Ascending aorta (tissue), 2 donors: ENCODE measurements at regions not wholly inside any gene's neighbourhood (a gene's known extent, or its start where the extent isn't known, plus 50 kb on each side); places are given as distances from the start of the nearest gene placed in this dataset.

ENCODE experiments used
- DNase-seq, 2 donors: peaks; one replicate each; pipeline ENCODE4 v3.0.0-alpha.2; 2019; ENCODE audit warnings: low spot score in 2 of 2
- H3K27ac ChIP-seq, 2 donors: fragments of 200-600 bp; sonication (generic); one replicate each; pipeline ENCODE4 v1.5.1; 2016 to 2017; ENCODE audit warnings: mild to moderate bottlenecking in 1 of 2
- H3K27me3 ChIP-seq: fragments of 200-600 bp; sonication (generic); one replicate; pipeline ENCODE4 v1.5.1; 2017
- H3K36me3 ChIP-seq, 2 donors: fragments of 200-600 bp; sonication (generic); one replicate each; pipeline ENCODE4 v1.5.1; 2016
- H3K4me1 ChIP-seq, 2 donors: fragments of 200-600 bp; sonication (generic); one replicate each; pipeline ENCODE4 v1.5.1; 2016 to 2017; ENCODE audit warnings: mild to moderate bottlenecking in 1 of 2
- H3K4me3 ChIP-seq, 2 donors: fragments of 200-600 bp; sonication (generic); one replicate each; pipeline ENCODE4 v1.5.1; 2016 to 2017; ENCODE audit warnings: mild to moderate bottlenecking in 1 of 2
- H3K9me3 ChIP-seq, 2 donors: fragments of 200-600 bp; sonication (generic); one replicate each; pipeline ENCODE4 v1.5.1; 2016
- intact Hi-C: fragments of 100-400 bp; cut with DNase I; formaldehyde crosslinking; loops from one replicate; pipeline ENCODE4 v1.15.1; 2023
- TF ChIP-seq, protein P1 (sequence below), 3 experiments: fragments of 200-600 bp in 2 of 3; fragments of 450-650 bp in 1 of 3; sonication (generic) in 2 of 3; IDR thresholded peaks; one replicate each; pipeline ENCODE4 v1.5.1; 2016 to 2019; ENCODE audit warnings: antibody characterized with exemption in 3 of 3, mild to moderate bottlenecking in 1 of 3, moderate library complexity in 1 of 3

DNA sequence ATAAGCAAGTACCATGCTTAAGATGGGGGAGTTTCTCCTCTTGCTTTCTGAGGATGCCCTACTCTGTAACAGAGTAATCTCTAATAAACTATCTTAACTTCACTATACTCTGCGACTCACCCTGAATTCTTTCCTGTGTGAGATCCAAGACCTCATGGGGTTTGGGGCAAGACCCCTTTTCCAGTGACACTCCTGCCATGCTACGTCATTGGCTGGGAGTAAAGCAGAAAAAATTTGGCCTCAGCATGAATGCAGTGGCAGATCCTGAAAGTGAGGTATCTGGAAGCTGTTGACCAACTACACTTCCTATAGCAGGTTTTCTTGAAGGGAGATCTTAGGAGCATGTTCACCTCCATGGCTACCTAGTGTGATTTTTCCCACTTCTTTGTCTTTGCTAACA lies 109.1 kb upstream of the MED14 start:
- intact Hi-C loops = no loop called here
- TF ChIP-seq, protein P1, sequence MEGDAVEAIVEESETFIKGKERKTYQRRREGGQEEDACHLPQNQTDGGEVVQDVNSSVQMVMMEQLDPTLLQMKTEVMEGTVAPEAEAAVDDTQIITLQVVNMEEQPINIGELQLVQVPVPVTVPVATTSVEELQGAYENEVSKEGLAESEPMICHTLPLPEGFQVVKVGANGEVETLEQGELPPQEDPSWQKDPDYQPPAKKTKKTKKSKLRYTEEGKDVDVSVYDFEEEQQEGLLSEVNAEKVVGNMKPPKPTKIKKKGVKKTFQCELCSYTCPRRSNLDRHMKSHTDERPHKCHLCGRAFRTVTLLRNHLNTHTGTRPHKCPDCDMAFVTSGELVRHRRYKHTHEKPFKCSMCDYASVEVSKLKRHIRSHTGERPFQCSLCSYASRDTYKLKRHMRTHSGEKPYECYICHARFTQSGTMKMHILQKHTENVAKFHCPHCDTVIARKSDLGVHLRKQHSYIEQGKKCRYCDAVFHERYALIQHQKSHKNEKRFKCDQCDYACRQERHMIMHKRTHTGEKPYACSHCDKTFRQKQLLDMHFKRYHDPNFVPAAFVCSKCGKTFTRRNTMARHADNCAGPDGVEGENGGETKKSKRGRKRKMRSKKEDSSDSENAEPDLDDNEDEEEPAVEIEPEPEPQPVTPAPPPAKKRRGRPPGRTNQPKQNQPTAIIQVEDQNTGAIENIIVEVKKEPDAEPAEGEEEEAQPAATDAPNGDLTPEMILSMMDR (IDR thresholded peaks at IDR 0.05) = no peak
- no peak overlapping the region for H3K27ac ChIP-seq
- H3K4me3 ChIP-seq = no peak overlapping the region
- no peaks in the 10 kb centered on the region for H3K36me3 ChIP-seq
- no peaks in the 10 kb centered on the region for H3K4me1 ChIP-seq
- DNase-seq = no peak
- peaks cover 17 to 32% of the 10 kb centered on the region in 2 donors for H3K9me3 ChIP-seq
- no peaks in the 10 kb centered on the region for H3K27me3 ChIP-seq

GRCh38 chrX:40845331-40845911 lies 110.1 kb upstream of the MED14 start:
- H3K9me3 ChIP-seq = peaks cover 13 to 24% of the 10 kb centered on the region in 2 donors
- H3K27ac ChIP-seq = no peak overlapping the region
- intact Hi-C loops = no loop called here
- H3K27me3 ChIP-seq = no peaks in the 10 kb centered on the region
- H3K4me3 ChIP-seq = no peak overlapping the region
- no peaks in the 10 kb centered on the region for H3K36me3 ChIP-seq
- TF ChIP-seq, protein P1 (IDR thresholded peaks at IDR 0.05) = no peak
- DNase-seq = no peak
- no peaks in the 10 kb centered on the region for H3K4me1 ChIP-seq

DNA sequence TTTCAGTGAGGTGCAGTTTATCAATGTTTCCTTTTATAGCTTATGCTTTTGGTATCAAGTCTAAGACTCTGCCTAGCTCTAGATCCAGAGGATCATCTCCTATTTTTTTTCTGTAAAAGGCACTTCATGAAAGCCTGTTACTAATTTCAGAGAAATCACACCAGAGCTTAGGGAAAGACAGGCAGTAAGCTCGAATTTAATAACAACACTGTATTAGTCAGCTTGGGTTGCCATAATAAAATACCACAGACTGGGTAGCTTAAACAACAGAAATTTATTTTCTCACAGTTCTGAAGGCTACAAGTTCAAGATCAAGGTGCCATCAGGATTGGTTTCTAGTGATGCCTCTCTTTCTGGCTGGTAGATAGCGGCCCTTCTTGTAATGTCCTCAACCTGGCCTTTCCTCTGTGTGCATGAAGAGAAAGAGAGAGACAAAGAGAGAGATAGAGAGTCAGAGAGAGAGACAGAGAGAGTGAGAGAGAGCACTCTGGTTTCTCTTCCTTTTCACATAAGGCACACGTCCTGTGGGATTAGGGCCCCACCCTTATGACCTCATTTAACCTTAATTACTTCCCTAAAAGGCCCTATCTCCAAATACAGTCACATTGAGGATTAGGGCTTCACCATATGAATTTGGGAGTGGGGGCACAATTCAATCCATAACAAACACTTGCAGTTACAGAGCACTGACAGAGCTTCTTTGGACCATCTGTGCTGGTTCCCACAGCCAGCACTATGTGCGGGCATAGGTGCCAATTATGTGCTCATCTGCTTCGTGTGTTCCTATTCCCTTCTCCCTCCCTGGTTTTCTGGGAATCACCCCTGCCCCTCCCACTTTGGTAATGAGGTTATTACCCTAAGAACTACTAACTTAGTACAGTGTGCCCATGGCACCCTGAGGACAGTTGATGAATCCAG lies 114.8 kb upstream of the MED14 start:
- H3K9me3 ChIP-seq = no peaks in the 10 kb centered on the region
- no peaks in the 10 kb centered on the region for H3K27me3 ChIP-seq
- DNase-seq = no peak
- no peaks in the 10 kb centered on the region for H3K36me3 ChIP-seq
- TF ChIP-seq, protein P1 (IDR thresholded peaks at IDR 0.05) = no peak
- intact Hi-C loops = no loop called here
- no peak overlapping the region for H3K4me3 ChIP-seq
- no peak overlapping the region for H3K27ac ChIP-seq
- H3K4me1 ChIP-seq = no peaks in the 10 kb centered on the region

DNA sequence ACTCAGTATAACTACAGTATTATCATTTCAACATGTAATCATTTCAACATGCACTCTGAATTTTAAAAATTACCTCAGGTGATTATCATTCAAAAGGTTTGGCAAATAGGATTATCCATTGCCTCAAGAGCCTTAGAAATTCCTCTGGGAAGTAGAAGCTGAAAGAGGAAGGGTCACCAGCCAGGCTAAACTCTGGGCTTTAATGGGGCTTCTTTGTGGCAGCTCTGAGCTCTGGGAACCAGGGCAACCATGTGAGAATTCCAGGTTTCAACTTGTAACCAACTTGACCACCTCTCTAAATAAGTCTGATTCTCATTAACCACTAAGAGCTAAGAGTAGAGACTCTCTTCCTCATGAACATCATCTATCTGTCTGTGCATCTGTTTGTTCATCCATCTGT lies 117.2 kb upstream of the MED14 start:
- Histone ChIP-seq H3K27me3 (no peaks in the 10 kb centered on the region), H3K36me3 (no peaks in the 10 kb centered on the region), H3K4me1 (no peaks in the 10 kb centered on the region), H3K9me3 (no peaks in the 10 kb centered on the region), H3K27ac (no peak overlapping the region), H3K4me3 (no peak overlapping the region)
- DNase-seq = no peak
- TF ChIP-seq, protein P1 (IDR thresholded peaks at IDR 0.05) = no peak
- intact Hi-C loops = no loop called here

DNA sequence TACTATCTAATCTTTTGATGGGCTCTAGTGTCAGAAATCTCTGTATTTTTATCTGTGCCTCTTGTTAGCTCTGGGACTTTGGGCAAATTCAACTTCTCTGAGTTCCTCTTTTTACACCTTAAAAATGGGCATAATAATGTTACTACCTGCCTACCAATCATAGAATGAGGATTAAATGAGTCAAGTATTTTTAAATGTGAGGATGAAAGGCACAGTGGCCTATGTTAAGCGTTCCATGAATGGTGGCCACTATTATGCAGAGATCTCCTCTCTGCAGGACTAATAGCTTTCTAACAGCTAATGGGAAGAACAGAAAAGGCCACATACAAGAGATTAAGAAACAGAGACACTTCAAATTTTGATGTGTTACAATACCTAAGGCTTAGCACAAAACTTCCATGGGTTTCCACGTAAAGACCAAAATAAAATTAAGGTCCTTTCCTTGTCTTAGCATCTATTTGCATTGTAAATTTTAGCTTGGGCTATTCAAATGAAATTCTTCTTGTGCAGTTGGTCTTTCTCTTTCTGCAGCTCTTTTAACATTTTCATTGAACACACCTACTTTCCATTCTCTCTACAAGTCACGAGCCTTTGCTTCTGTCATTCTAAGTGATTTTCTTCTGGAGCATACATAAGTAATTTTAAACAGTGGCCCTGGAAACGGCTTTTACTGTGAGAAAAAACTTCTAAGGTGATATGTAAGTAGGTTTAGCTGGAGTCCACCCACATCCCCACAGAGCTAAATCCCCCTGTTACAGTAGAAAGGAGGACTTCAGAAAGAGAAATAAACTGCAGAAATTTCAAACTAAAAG lies 117.9 kb upstream of the MED14 start:
- intact Hi-C loops = no loop called here
- TF ChIP-seq, protein P1 (IDR thresholded peaks at IDR 0.05) = no peak
- DNase-seq = no peak

More for the DNA sequence above, 117.9 kb upstream of the MED14 start:
- H3K27me3 ChIP-seq = no peaks in the 10 kb centered on the region
- no peaks in the 10 kb centered on the region for H3K36me3 ChIP-seq
- no peaks in the 10 kb centered on the region for H3K4me1 ChIP-seq
- no peaks in the 10 kb centered on the region for H3K9me3 ChIP-seq
- no peak overlapping the region for H3K4me3 ChIP-seq
- H3K27ac ChIP-seq = no peak overlapping the region
